IPS-18c (cell line): ENCODE measurements at regions not wholly inside any gene's neighbourhood (a gene's known extent, or its start where the extent isn't known, plus 50 kb on each side); places are given as distances from the start of the nearest gene placed in this dataset.

ENCODE experiments used
- H3K4me3 ChIP-seq: 2 replicates; pipeline ENCODE4 v1.7.0; 2013; ENCODE audit warnings: low read depth, mild to moderate bottlenecking, low read length, moderate library complexity; ENCODE audit not compliant: insufficient read depth
- H3K9me3 ChIP-seq: one replicate; pipeline ENCODE4 v1.6.1; 2013; ENCODE audit warnings: mild to moderate bottlenecking, low read length, moderate library complexity; ENCODE audit not compliant: control insufficient read depth, insufficient read depth

GRCh38 chr7:12741951-12742575 is 54.6 kb downstream of the ARL4A start:
- Histone ChIP-seq H3K9me3 (no peaks in the 10 kb centered on the region), H3K4me3 (no peak overlapping the region)

DNA sequence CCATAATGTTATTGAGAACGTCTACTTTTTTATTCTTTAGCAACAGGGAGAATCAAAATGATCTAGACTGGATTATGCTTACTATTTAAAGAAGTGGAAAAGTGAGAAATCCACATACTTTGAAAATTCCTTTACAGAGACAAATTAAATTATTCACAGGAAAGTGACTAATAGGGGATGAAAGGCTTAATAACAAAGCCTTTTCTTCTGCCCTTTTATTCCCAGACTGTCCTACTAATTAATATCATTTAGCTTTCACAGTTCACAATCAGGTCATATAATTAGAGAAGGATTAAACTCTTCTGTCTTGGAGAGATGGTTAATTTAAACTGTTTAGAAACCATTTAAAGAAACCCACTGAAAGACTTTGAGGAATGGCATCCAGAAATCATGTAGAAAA is 58.8 kb downstream of the ARL4A start:
- Histone ChIP-seq H3K4me3 (no peak overlapping the region), H3K9me3 (no peaks in the 10 kb centered on the region)

GRCh38 chr7:12747687-12748306 is 60.4 kb downstream of the ARL4A start:
- Histone ChIP-seq H3K9me3 (no peaks in the 10 kb centered on the region), H3K4me3 (no peak overlapping the region)

DNA sequence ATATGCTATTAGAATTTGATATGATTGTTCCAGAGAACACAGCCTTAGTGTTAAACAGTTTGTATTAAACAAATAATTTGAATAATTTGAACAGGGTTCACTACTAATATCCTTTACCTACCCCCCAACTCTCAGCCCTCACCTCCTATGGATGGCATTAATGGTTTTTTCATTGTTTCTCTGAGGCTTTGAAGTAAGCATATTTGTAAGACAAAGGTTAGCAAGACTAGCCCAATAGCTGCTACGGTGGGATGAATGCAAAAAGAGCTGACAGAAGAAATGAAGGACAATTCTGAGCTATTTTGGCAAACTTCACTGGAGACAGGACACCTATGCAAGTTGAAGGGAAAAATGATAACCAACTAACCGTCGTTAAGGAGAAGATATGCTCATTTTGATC is 61.6 kb downstream of the ARL4A start:
- H3K4me3 ChIP-seq = no peak overlapping the region
- no peaks in the 10 kb centered on the region for H3K9me3 ChIP-seq

GRCh38 chr7:12749746-12750145 is 62.3 kb downstream of the ARL4A start:
- Histone ChIP-seq H3K9me3 (no peaks in the 10 kb centered on the region), H3K4me3 (no peak overlapping the region)

- H3K4me3 ChIP-seq = no peak overlapping the region
These were observed 64.3 kb downstream of the ARL4A start for GRCh38 chr7:12751764-12752163.

GRCh38 chr7:12754179-12754578 is 66.7 kb downstream of the ARL4A start:
- Histone ChIP-seq H3K9me3 (no peaks in the 10 kb centered on the region), H3K4me3 (no peak overlapping the region)

More at GRCh38 chr7:12751764-12752163, 64.3 kb downstream of the ARL4A start:
- H3K9me3 ChIP-seq = no peaks in the 10 kb centered on the region

GRCh38 chr7:12756821-12757220 is 69.4 kb downstream of the ARL4A start:
- Histone ChIP-seq H3K4me3 (no peak overlapping the region), H3K9me3 (no peaks in the 10 kb centered on the region)

DNA sequence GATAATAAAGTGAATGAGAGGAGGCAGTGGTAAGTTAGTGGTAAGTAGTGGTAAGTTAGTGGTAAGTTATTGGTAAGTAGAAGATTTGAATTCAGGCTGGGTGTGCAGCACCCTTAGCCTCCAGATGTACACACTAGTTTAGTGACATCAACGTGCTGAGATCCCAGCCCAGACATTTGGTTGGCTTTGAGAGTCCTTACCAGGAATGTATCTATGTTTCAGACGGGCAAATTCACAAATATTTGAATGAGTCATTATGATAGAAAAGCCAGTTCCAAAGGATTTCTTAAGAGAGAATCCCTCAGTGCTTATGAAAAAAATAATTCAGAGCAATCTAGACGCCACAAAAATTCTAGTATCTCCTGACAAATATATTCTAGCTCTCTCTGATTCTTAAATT is 70.0 kb downstream of the ARL4A start:
- no peak overlapping the region for H3K4me3 ChIP-seq

GRCh38 chr7:12759151-12759550 is 71.7 kb downstream of the ARL4A start:
- Histone ChIP-seq H3K9me3 (no peaks in the 10 kb centered on the region), H3K4me3 (no peak overlapping the region)

More for the DNA sequence above, 70.0 kb downstream of the ARL4A start:
- no peaks in the 10 kb centered on the region for H3K9me3 ChIP-seq

- Histone ChIP-seq H3K4me3 (no peak overlapping the region), H3K9me3 (no peaks in the 10 kb centered on the region)
These were observed 73.7 kb downstream of the ARL4A start for GRCh38 chr7:12761111-12761510.

- no peaks in the 10 kb centered on the region for H3K9me3 ChIP-seq
These were observed 74.3 kb downstream of the ARL4A start for GRCh38 chr7:12761691-12762090.

GRCh38 chr7:12764458-12764891 is 77.0 kb downstream of the ARL4A start:
- Histone ChIP-seq H3K4me3 (no peak overlapping the region), H3K9me3 (no peaks in the 10 kb centered on the region)

More at GRCh38 chr7:12761691-12762090, 74.3 kb downstream of the ARL4A start:
- no peak overlapping the region for H3K4me3 ChIP-seq

DNA sequence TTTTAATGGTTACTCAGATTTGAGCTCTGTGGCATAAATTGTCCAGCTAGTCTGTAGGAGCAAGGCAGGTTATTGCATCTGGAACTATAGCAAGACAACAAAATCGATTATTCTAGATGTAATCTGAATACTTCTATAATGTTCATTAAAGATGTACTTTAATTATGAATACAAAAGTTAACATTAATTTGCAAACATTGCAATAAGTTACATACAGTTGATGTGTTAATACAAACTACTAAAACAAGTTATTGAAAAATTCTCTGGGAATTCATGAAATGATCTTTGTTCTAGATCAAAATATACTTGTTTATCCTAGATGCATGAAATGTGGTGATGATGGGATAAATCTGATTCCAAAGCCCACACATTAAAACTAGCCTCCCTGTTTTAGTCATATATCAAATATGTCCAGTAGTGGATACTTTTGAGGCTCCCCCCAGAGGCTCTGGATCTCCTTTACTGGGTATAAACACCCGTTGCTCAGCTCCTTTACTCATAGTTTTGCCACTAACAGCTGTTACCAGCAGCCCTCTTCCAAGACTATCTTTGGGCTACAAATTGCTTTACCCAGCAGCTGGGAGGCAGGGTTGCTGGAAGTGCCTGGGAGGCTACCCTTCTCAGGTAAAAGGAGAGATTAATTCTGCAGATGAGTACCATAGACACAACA is 78.1 kb downstream of the ARL4A start:
- H3K9me3 ChIP-seq = no peaks in the 10 kb centered on the region
- H3K4me3 ChIP-seq = no peak overlapping the region

DNA sequence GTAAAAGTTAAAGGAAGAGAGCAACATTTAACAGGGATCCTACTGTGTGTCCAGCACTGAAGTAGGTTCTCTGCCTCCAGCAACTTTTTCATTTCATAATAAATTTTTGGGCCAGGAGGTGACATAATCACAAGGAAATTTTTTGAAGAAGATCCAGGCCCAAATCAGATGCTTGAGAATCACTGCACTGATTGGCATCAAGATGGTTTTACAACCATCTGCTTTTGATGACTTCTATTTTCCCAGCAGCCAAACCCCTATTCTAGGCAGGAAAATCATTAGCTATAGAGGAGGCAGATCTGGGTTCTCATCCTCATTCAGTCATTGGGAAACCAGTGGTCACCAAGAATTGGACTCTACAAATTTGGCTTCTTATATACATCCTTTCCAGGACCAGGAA is 79.0 kb downstream of the ARL4A start:
- no peak overlapping the region for H3K4me3 ChIP-seq
- no peaks in the 10 kb centered on the region for H3K9me3 ChIP-seq

DNA sequence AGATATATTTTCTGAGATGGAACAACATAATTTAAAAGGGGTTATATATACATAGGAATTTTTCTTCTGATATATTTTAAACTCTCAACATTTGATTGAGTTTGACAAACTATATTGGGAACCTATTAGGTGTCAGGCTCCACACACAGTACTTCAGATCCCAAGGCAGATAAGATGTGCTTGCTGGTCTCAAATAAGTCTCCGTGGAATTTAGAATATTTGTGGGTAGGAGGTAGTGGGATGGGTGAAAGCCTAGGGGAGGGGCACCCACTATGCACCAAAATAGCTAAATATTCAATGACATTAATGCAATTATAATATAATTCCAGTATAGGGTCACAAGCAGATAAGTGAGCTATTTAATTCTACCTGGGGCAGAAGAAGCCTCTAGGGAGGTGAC is 81.5 kb downstream of the ARL4A start:
- Histone ChIP-seq H3K9me3 (no peaks in the 10 kb centered on the region), H3K4me3 (no peak overlapping the region)

DNA sequence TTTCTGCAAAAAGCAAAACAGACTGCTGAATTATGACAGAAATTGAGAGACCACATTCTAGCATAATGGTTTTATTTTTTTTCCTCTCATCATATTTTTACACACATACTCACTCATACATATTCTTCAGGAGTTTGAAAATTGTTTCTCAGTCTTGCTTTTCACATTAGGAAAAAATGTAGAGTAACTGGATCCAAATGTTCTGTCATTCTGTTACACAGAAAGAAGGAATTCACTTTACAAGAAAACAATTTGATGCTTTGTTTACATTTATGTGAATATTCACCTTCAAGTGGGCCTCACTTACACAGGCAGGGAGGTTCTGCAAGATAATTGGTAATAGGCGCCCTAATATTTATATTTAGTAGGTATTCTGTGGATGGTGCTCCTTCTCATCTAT is 82.0 kb downstream of the ARL4A start:
- H3K9me3 ChIP-seq = no peaks in the 10 kb centered on the region
- H3K4me3 ChIP-seq = no peak overlapping the region

GRCh38 chr7:12770227-12770975 is 83.0 kb downstream of the ARL4A start:
- Histone ChIP-seq H3K4me3 (no peak overlapping the region), H3K9me3 (no peaks in the 10 kb centered on the region)
